ENCODE measurements at regions not wholly inside any gene's neighbourhood (a gene's known extent, or its start where the extent isn't known, plus 50 kb on each side); places are given as distances from the start of the nearest gene placed in this dataset.

DNA sequence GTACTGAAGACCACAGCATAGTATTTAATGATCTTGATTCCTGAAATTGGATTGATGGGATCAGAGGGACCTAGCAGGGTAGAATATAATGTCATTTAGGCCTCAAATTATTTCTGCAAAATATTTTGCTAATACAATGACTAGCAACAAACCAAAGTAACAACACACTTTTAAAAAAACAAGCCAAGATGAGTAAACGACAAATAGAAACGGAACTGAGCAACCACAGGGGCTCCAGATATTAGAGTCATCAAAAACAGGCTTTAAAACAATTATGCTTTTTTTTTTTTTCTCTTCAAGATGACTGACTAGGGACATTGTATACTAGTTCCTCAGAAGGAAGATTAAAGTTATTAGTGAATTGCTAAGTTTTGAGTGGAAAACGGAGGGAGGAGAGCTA lies 447.1 kb upstream of the MMADHC start:
- DNase-seq (ENCODE audit: low read depth) (no peak), FAIRE-seq (no peak)
- Histone ChIP-seq H3K27me3 (ENCODE audit: control insufficient read depth, insufficient read depth, low read length) (no peaks in the 10 kb centered on the region), H3K4me3 (ENCODE audit: low read depth, low read length) (no peak overlapping the region), H3K36me3 (ENCODE audit: control insufficient read depth, insufficient read depth, low read length) (no peaks in the 10 kb centered on the region)
- TF ChIP-seq, protein P1, sequence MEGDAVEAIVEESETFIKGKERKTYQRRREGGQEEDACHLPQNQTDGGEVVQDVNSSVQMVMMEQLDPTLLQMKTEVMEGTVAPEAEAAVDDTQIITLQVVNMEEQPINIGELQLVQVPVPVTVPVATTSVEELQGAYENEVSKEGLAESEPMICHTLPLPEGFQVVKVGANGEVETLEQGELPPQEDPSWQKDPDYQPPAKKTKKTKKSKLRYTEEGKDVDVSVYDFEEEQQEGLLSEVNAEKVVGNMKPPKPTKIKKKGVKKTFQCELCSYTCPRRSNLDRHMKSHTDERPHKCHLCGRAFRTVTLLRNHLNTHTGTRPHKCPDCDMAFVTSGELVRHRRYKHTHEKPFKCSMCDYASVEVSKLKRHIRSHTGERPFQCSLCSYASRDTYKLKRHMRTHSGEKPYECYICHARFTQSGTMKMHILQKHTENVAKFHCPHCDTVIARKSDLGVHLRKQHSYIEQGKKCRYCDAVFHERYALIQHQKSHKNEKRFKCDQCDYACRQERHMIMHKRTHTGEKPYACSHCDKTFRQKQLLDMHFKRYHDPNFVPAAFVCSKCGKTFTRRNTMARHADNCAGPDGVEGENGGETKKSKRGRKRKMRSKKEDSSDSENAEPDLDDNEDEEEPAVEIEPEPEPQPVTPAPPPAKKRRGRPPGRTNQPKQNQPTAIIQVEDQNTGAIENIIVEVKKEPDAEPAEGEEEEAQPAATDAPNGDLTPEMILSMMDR (IDR thresholded peaks at IDR 0.05; ENCODE audit: insufficient read depth, low read length, severe bottlenecking), result no peak

DNA sequence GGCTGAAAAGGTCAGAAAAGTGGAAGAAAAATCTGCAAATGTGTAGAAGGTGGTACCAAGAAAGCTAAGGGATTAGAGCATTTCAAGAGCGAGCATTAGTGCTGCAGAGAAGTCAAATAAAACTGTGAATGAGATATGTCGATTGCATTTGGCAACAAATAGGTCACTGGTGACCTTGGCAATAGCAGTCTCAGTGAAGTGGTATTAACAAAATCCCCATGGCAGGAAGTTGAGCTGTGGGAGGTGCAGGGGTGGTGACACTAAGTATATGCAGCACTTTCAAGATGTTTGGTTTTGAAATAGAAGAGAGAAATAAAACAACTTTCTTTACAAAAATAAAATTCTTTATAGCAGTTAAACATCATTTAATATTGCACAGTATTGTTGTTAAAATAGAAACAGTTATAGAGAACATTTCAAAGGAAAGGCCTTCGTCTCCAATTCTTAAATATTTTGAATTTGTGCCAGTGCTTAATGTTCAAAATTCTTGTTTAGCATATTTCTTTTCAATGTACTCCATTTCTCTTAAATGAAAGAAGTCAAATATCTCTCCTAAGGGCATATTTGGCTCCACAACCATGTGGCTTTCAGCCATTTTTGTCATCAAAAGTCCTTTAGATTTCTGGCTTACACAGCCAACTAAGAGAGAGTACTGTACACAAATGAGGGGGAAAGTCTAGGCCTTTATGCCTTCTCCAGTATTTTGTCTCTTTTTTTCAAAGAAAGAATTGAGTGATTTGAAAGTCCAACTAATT lies 443.0 kb upstream of the MMADHC start:
- FAIRE-seq (no peak), DNase-seq (ENCODE audit: low read depth) (no peak)
- H3K36me3 ChIP-seq (ENCODE audit: control insufficient read depth, insufficient read depth, low read length), result no peaks in the 10 kb centered on the region
- H3K27me3 ChIP-seq (ENCODE audit: control insufficient read depth, insufficient read depth, low read length), result no peaks in the 10 kb centered on the region
- TF ChIP-seq, protein P1 (IDR thresholded peaks at IDR 0.05; ENCODE audit: insufficient read depth, low read length, severe bottlenecking), result no peak
- H3K4me3 ChIP-seq (ENCODE audit: low read depth, low read length), result no peak overlapping the region

DNA sequence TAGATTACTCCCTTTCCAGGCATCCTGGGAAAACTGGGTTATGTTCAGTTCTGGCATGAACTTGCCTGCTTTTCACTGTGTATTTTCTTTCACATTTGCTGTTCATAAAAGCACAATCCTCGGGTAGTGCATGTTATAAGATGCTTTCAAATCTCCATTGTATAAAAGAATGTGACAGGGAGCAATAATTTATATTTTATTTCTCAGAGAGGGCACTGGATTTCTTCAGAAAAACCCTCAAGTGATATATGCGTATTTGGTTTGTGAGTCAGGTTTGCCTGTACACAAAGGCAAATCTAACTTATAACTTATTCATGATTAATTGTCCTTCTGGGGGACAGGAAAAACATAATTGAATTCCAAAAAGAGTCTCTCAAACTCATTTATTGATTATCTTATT lies 440.7 kb upstream of the MMADHC start:
- DNase-seq (ENCODE audit: low read depth) (no peak), FAIRE-seq (no peak)
- Histone ChIP-seq H3K36me3 (ENCODE audit: control insufficient read depth, insufficient read depth, low read length) (no peaks in the 10 kb centered on the region), H3K27me3 (ENCODE audit: control insufficient read depth, insufficient read depth, low read length) (no peaks in the 10 kb centered on the region), H3K4me3 (ENCODE audit: low read depth, low read length) (no peak overlapping the region)
- TF ChIP-seq, protein P1 (IDR thresholded peaks at IDR 0.05; ENCODE audit: insufficient read depth, low read length, severe bottlenecking), result no peak

DNA sequence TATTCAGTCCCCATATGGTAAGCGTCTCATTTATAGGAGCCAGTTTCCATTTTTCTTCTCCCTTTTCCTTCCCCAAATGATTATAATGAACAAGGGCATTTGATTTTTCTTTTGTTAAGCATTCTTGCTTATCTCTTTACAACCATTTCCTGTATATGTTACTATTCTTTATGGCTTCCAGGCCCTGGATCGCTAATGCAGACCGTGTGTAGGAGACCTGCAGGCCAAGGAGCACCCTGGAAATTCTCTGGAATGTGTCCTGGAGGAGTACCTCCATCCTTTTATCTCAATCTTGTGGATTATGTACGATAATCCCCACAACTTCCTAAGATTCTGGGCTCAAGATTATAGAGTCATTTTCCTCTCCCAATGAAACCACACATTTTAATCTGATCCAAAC lies 439.6 kb upstream of the MMADHC start:
- H3K4me3 ChIP-seq (ENCODE audit: low read depth, low read length), result no peak overlapping the region
- no peak for FAIRE-seq
- no peak for DNase-seq (ENCODE audit: low read depth)
- H3K36me3 ChIP-seq (ENCODE audit: control insufficient read depth, insufficient read depth, low read length), result no peaks in the 10 kb centered on the region
- TF ChIP-seq, protein P1 (IDR thresholded peaks at IDR 0.05; ENCODE audit: insufficient read depth, low read length, severe bottlenecking), result no peak
- no peaks in the 10 kb centered on the region for H3K27me3 ChIP-seq (ENCODE audit: control insufficient read depth, insufficient read depth, low read length)

DNA sequence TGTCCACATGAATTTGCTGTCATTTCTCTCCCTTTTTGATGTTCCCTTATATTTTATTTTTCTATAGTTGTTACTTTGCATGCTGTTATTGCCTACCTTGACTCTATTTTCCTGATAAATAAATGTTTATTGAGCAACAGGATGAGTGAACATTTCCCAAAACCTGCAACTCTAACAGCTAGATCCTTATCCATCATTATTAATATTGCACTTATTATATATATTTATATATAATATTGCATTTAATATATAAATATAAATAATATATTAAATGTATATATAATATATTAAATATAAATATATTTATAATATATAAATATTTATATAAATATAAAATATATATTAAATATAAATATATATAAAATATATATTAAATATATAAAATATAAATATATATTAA lies 436.1 kb upstream of the MMADHC start:
- FAIRE-seq (no peak), DNase-seq (ENCODE audit: low read depth) (no peak)
- no peak overlapping the region for H3K4me3 ChIP-seq (ENCODE audit: low read depth, low read length)
- no peaks in the 10 kb centered on the region for H3K27me3 ChIP-seq (ENCODE audit: control insufficient read depth, insufficient read depth, low read length)
- H3K36me3 ChIP-seq (ENCODE audit: control insufficient read depth, insufficient read depth, low read length), result no peaks in the 10 kb centered on the region
- TF ChIP-seq, protein P1 (IDR thresholded peaks at IDR 0.05; ENCODE audit: insufficient read depth, low read length, severe bottlenecking), result no peak

DNA sequence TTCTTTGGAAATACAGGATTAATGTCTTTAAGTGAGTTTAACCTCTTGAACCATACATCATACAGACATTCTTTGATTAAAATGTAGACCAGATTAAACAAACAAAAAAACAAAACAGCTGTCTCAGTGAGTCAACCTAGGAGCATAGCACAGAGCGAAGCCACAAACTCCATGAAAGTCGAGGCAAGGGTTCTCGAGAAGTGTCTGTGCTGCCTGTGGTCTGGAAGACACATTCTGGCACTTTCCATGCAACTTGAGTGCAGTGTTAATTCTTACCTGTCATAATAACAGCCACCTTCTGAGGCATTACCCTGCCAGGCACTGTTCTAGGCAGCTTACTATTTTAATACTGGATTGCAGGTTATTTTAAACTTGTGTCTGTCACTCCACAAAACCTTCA lies 435.5 kb upstream of the MMADHC start:
- Histone ChIP-seq H3K36me3 (ENCODE audit: control insufficient read depth, insufficient read depth, low read length) (no peaks in the 10 kb centered on the region), H3K27me3 (ENCODE audit: control insufficient read depth, insufficient read depth, low read length) (no peaks in the 10 kb centered on the region), H3K4me3 (ENCODE audit: low read depth, low read length) (no peak overlapping the region)
- DNase-seq (ENCODE audit: low read depth), result no peak
- no peak for FAIRE-seq
- TF ChIP-seq, protein P1 (IDR thresholded peaks at IDR 0.05; ENCODE audit: insufficient read depth, low read length, severe bottlenecking), result no peak

Data from bronchial epithelial cell (primary cell).